ENCODE measurements at regions not wholly inside any gene's neighbourhood (a gene's known extent, or its start where the extent isn't known, plus 50 kb on each side); places are given as distances from the start of the nearest gene placed in this dataset.

GRCh38 chr14:105930572-105930971 is 404.2 kb downstream of the TMEM121 start:
- no peak overlapping the region for H3K27ac ChIP-seq
- WGBS (ENCODE audit: missing lambda C conversion rate) = 14% methylated on average over 5 of the region's 5 CpGs
- H3K4me2 ChIP-seq = no peak overlapping the region
- CTCF ChIA-PET = no interaction called here
- H3K9me3 ChIP-seq = peaks cover 8% of the 10 kb centered on the region; the same call in 2 of the 3 replicates
- no peak for TF ChIP-seq CHD2 (IDR thresholded peaks at IDR 0.05; ENCODE audit: low read length, partially characterized antibody)
- TF ChIP-seq PHF8 (IDR thresholded peaks at IDR 0.05; ENCODE audit: borderline replicate concordance, low read depth) = no peak
- no peak for TF ChIP-seq CBX2 (IDR thresholded peaks at IDR 0.05; ENCODE audit: borderline replicate concordance, low read depth)
- no peak for TF ChIP-seq BCL3 (IDR thresholded peaks at IDR 0.05)
- FAIRE-seq = no peak
- no peak for ATAC-seq
- POLR2A ChIA-PET = no interaction called here
- no peak for DNase-seq (ENCODE audit: low read depth in 1 of 2, low spot score in 1 of 2)
- no peaks in the 10 kb centered on the region for H3K4me1 ChIP-seq
- H3K4me3 ChIP-seq = no peak overlapping the region

GRCh38 chr14:105931808-105932483 is 405.6 kb downstream of the TMEM121 start:
- no peak overlapping the region for H3K27ac ChIP-seq
- FAIRE-seq (no peak), ATAC-seq (peak; percentile 85 to 86), DNase-seq (ENCODE audit: low read depth in 1 of 2, low spot score in 1 of 2) (peak; percentile 29 to 36)
- no peaks in the 10 kb centered on the region for H3K4me1 ChIP-seq
- peaks cover 12% of the 10 kb centered on the region; the same call in 2 of the 3 replicates for H3K9me3 ChIP-seq
- POLR2A ChIA-PET = no interaction called here
- no peak overlapping the region for H3K4me3 ChIP-seq
- 10% methylated on average over 13 of the region's 13 CpGs for WGBS (ENCODE audit: missing lambda C conversion rate)
- no peak overlapping the region for H3K4me2 ChIP-seq
- CTCF ChIA-PET = interaction anchor here (0.6 to 1.3 kb wide), 6 partner anchors 13 to 384 kb away, joined by 3 to 5 read pairs (median 3); no protein-coding TSS in a partner anchor
- TF ChIP-seq MAFK (IDR thresholded peaks at IDR 0.05; ENCODE audit: partially characterized antibody) (no peak), RAD21 (conservative IDR thresholded peaks at IDR 0.05 in 1 of 2, IDR thresholded peaks at IDR 0.05 in 1 of 2) (peak; percentile 53 to 57), CTCF (IDR thresholded peaks at IDR 0.05) (peak; percentile 35; the same call in 2 of the 3 replicates), KDM1A (IDR thresholded peaks at IDR 0.05; ENCODE audit: low read depth) (no peak), HEYL (CRISPR knock-in tag; IDR thresholded peaks at IDR 0.05) (no peak), SMC3 (IDR thresholded peaks at IDR 0.05) (peak; percentile 43; the same call in 2 of the 3 replicates), HES2 (IDR thresholded peaks at IDR 0.05) (no peak), RARB (CRISPR knock-in tag; IDR thresholded peaks at IDR 0.05) (no peak)

GRCh38 chr14:105933238-105933637 is 406.9 kb downstream of the TMEM121 start:
- H3K4me2 ChIP-seq = no peak overlapping the region
- under 1% methylated on average over 7 of the region's 7 CpGs for WGBS (ENCODE audit: missing lambda C conversion rate)
- FAIRE-seq (no peak), ATAC-seq (no peak), DNase-seq (ENCODE audit: low read depth in 1 of 2, low spot score in 1 of 2) (no peak)
- peaks cover 15% of the 10 kb centered on the region; the same call in 2 of the 3 replicates for H3K9me3 ChIP-seq
- H3K4me1 ChIP-seq = no peaks in the 10 kb centered on the region
- ChIA-PET CTCF (interaction anchor here (0.6 to 4.5 kb wide), 3 partner anchors 11 to 154 kb away, joined by 3 to 19 read pairs (median 3); no protein-coding TSS in a partner anchor), POLR2A (no interaction called here)
- H3K27ac ChIP-seq = no peak overlapping the region
- H3K4me3 ChIP-seq = no peak overlapping the region
- TF ChIP-seq HEYL (CRISPR knock-in tag; IDR thresholded peaks at IDR 0.05) (no peak), RAD21 (conservative IDR thresholded peaks at IDR 0.05 in 1 of 2, IDR thresholded peaks at IDR 0.05 in 1 of 2) (no peak), EP300 (IDR thresholded peaks at IDR 0.05) (no peak), MAFK (IDR thresholded peaks at IDR 0.05; ENCODE audit: partially characterized antibody) (no peak), USF2 (IDR thresholded peaks at IDR 0.05) (no peak), SREBF2 (IDR thresholded peaks at IDR 0.05) (no peak), NPAS2 (CRISPR knock-in tag; IDR thresholded peaks at IDR 0.05; ENCODE audit: borderline replicate concordance) (no peak), RFX5 (IDR thresholded peaks at IDR 0.05) (no peak), HDAC2 (IDR thresholded peaks at IDR 0.05) (no peak), KDM5A (IDR thresholded peaks at IDR 0.05) (no peak), ELK1 (IDR thresholded peaks at IDR 0.05; ENCODE audit: low read depth, low read length) (no peak), FOXS1 (CRISPR knock-in tag; IDR thresholded peaks at IDR 0.05) (no peak), HES2 (IDR thresholded peaks at IDR 0.05) (no peak), PHF8 (IDR thresholded peaks at IDR 0.05; ENCODE audit: borderline replicate concordance, low read depth) (no peak), SMC3 (IDR thresholded peaks at IDR 0.05) (no peak), HOXA7 (CRISPR knock-in tag; IDR thresholded peaks at IDR 0.05) (no peak), FOSL2 (IDR thresholded peaks at IDR 0.05) (no peak), FOSL2 (CRISPR knock-in tag; IDR thresholded peaks at IDR 0.05) (no peak), ZFP36 (IDR thresholded peaks at IDR 0.05; ENCODE audit: borderline replicate concordance, partially characterized antibody) (no peak)
